ENCODE measurements at regions not wholly inside any gene's neighbourhood (a gene's known extent, or its start where the extent isn't known, plus 50 kb on each side); places are given as distances from the start of the nearest gene placed in this dataset.

GRCh38 chr14:46381674-46382073 lies 269.9 kb downstream of the RPL10L start:
- TF ChIP-seq POLR2A (IDR thresholded peaks at IDR 0.05; ENCODE audit: low read length) (no peak), CTCF (IDR thresholded peaks at IDR 0.05) (no peak), RAD21 (conservative IDR thresholded peaks at IDR 0.05 in 1 of 2, IDR thresholded peaks at IDR 0.05 in 1 of 2) (no peak), CBX2 (IDR thresholded peaks at IDR 0.05; ENCODE audit: borderline replicate concordance, low read depth) (no peak), REST (IDR thresholded peaks at IDR 0.05) (no peak), KDM1A (IDR thresholded peaks at IDR 0.05; ENCODE audit: low read depth) (no peak)

All from A549 (cell line).